ENCODE measurements at regions not wholly inside any gene's neighbourhood (a gene's known extent, or its start where the extent isn't known, plus 50 kb on each side); places are given as distances from the start of the nearest gene placed in this dataset.

GRCh38 chr10:8485032-8485431 is 430.5 kb downstream of the GATA3 start:
- 56% methylated on average over 3 of the region's 6 CpGs for WGBS (ENCODE audit: insufficient coverage)
- Histone ChIP-seq H3K4me3 (ENCODE audit: low read depth, low read length) (no peak overlapping the region), H3K27ac (ENCODE audit: low read depth, low read length) (no peak overlapping the region), H3K36me3 (ENCODE audit: control insufficient read depth, insufficient read depth, low read length) (no peaks in the 10 kb centered on the region), H3K27me3 (ENCODE audit: control insufficient read depth, insufficient read depth, low read length) (no peaks in the 10 kb centered on the region), H3K4me1 (ENCODE audit: control insufficient read depth, insufficient read depth, low read length) (no peaks in the 10 kb centered on the region), H3K9me3 (ENCODE audit: control insufficient read depth, insufficient read depth, low read length) (no peaks in the 10 kb centered on the region)
- DNase-seq (ENCODE audit: low read depth in 4 of 6, low spot score in 6 of 6): no peak

GRCh38 chr10:8487346-8487745 is 432.9 kb downstream of the GATA3 start:
- no peaks in the 10 kb centered on the region for H3K36me3 ChIP-seq (ENCODE audit: control insufficient read depth, insufficient read depth, low read length)
- 80% methylated on average over 7 of the region's 7 CpGs for WGBS (ENCODE audit: insufficient coverage)
- no peak overlapping the region for H3K4me3 ChIP-seq (ENCODE audit: low read depth, low read length)
- H3K4me1 ChIP-seq (ENCODE audit: control insufficient read depth, insufficient read depth, low read length): no peaks in the 10 kb centered on the region
- no peak overlapping the region for H3K27ac ChIP-seq (ENCODE audit: low read depth, low read length)
- H3K27me3 ChIP-seq (ENCODE audit: control insufficient read depth, insufficient read depth, low read length): no peaks in the 10 kb centered on the region
- DNase-seq (ENCODE audit: low read depth in 4 of 6, low spot score in 6 of 6): no peak
- H3K9me3 ChIP-seq (ENCODE audit: control insufficient read depth, insufficient read depth, low read length): no peaks in the 10 kb centered on the region

GRCh38 chr10:8489232-8489631 is 434.7 kb downstream of the GATA3 start:
- WGBS (ENCODE audit: insufficient coverage): no CpG with 5 or more reads among the region's 3 CpGs
- H3K27ac ChIP-seq (ENCODE audit: low read depth, low read length): no peak overlapping the region
- H3K9me3 ChIP-seq (ENCODE audit: control insufficient read depth, insufficient read depth, low read length): no peaks in the 10 kb centered on the region
- H3K27me3 ChIP-seq (ENCODE audit: control insufficient read depth, insufficient read depth, low read length): no peaks in the 10 kb centered on the region
- no peak overlapping the region for H3K4me3 ChIP-seq (ENCODE audit: low read depth, low read length)
- DNase-seq (ENCODE audit: low read depth in 4 of 6, low spot score in 6 of 6): no peak
- H3K36me3 ChIP-seq (ENCODE audit: control insufficient read depth, insufficient read depth, low read length): no peaks in the 10 kb centered on the region
- no peaks in the 10 kb centered on the region for H3K4me1 ChIP-seq (ENCODE audit: control insufficient read depth, insufficient read depth, low read length)

DNA sequence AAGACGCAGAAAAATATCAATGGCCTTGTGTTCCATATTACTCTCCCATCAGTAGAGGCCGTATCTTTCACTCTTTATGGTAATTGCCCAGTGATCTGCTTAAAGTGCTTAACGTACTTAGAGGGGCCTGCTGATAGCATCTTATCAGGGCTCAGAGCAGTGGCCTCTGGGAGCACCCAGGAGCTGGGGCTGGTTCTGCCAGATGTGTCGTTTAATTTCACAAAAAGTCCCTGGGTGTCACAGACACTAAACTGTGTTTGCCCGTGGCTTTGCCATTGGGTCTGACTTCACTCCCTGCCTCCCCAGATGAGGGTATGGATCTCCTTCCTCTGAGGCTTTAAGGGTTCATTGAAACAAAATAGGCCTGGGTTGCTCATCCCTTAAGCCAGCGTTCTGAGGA is 435.3 kb downstream of the GATA3 start:
- WGBS (ENCODE audit: insufficient coverage): 55% methylated on average over 6 of the region's 6 CpGs
- Histone ChIP-seq H3K27me3 (ENCODE audit: control insufficient read depth, insufficient read depth, low read length) (no peaks in the 10 kb centered on the region), H3K4me3 (ENCODE audit: low read depth, low read length) (no peak overlapping the region), H3K9me3 (ENCODE audit: control insufficient read depth, insufficient read depth, low read length) (no peaks in the 10 kb centered on the region), H3K27ac (ENCODE audit: low read depth, low read length) (no peak overlapping the region), H3K36me3 (ENCODE audit: control insufficient read depth, insufficient read depth, low read length) (no peaks in the 10 kb centered on the region), H3K4me1 (ENCODE audit: control insufficient read depth, insufficient read depth, low read length) (no peaks in the 10 kb centered on the region)
- DNase-seq (ENCODE audit: low read depth in 4 of 6, low spot score in 6 of 6): no peak

GRCh38 chr10:8498290-8498689 is 443.8 kb downstream of the GATA3 start:
- no peaks in the 10 kb centered on the region for H3K27me3 ChIP-seq (ENCODE audit: control insufficient read depth, insufficient read depth, low read length)
- no CpG with 5 or more reads among the region's 1 CpG for WGBS (ENCODE audit: insufficient coverage)
- no peak overlapping the region for H3K4me3 ChIP-seq (ENCODE audit: low read depth, low read length)
- H3K36me3 ChIP-seq (ENCODE audit: control insufficient read depth, insufficient read depth, low read length): no peaks in the 10 kb centered on the region
- H3K4me1 ChIP-seq (ENCODE audit: control insufficient read depth, insufficient read depth, low read length): no peaks in the 10 kb centered on the region
- H3K27ac ChIP-seq (ENCODE audit: low read depth, low read length): no peak overlapping the region
- no peaks in the 10 kb centered on the region for H3K9me3 ChIP-seq (ENCODE audit: control insufficient read depth, insufficient read depth, low read length)
- DNase-seq (ENCODE audit: low read depth in 4 of 6, low spot score in 6 of 6): no peak

GRCh38 chr10:8498881-8499280 is 444.4 kb downstream of the GATA3 start:
- DNase-seq (ENCODE audit: low read depth in 4 of 6, low spot score in 6 of 6): no peak
- H3K27me3 ChIP-seq (ENCODE audit: control insufficient read depth, insufficient read depth, low read length): no peaks in the 10 kb centered on the region
- WGBS (ENCODE audit: insufficient coverage): 59% methylated on average over 4 of the region's 4 CpGs
- H3K27ac ChIP-seq (ENCODE audit: low read depth, low read length): no peak overlapping the region
- no peak overlapping the region for H3K4me3 ChIP-seq (ENCODE audit: low read depth, low read length)
- H3K4me1 ChIP-seq (ENCODE audit: control insufficient read depth, insufficient read depth, low read length): no peaks in the 10 kb centered on the region
- H3K36me3 ChIP-seq (ENCODE audit: control insufficient read depth, insufficient read depth, low read length): no peaks in the 10 kb centered on the region
- no peaks in the 10 kb centered on the region for H3K9me3 ChIP-seq (ENCODE audit: control insufficient read depth, insufficient read depth, low read length)

GRCh38 chr10:8499312-8499711 is 444.8 kb downstream of the GATA3 start:
- Histone ChIP-seq H3K4me3 (ENCODE audit: low read depth, low read length) (no peak overlapping the region), H3K9me3 (ENCODE audit: control insufficient read depth, insufficient read depth, low read length) (no peaks in the 10 kb centered on the region), H3K27ac (ENCODE audit: low read depth, low read length) (no peak overlapping the region), H3K27me3 (ENCODE audit: control insufficient read depth, insufficient read depth, low read length) (no peaks in the 10 kb centered on the region), H3K36me3 (ENCODE audit: control insufficient read depth, insufficient read depth, low read length) (no peaks in the 10 kb centered on the region), H3K4me1 (ENCODE audit: control insufficient read depth, insufficient read depth, low read length) (no peaks in the 10 kb centered on the region)
- 90% methylated on average over 2 of the region's 4 CpGs for WGBS (ENCODE audit: insufficient coverage)
- DNase-seq (ENCODE audit: low read depth in 4 of 6, low spot score in 6 of 6): no peak

DNA sequence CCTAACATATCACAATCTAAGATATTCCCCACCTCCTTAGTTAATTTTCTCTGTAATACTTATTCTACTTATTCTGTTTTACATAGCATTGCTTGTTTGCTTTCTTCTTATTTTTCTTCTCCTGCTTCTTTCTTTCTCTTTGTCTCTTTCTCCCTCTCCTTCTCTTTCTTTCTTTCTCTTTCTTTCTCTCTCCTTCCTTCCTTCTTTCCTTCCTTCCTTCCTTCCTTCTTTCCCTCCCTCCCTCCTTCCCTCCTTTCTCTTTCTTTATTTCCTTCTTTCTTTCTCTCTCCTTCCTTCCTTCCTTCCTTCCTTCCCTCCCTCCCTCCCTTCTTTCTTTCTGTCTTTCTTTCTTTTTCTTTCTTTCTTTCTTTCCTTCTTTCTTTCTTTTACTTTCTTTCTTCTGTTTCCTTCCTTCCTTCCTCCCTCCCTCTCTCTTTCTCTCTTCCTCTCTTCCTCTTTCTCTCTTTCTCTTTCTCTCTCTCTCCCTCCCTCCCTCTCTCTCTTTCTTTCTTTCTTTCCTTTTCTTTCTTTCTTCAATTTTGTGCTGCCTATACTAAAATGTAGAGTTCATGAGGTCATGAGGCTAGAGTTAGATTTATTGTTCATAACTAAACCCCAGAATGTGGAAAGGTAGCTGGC is 445.4 kb downstream of the GATA3 start:
- Histone ChIP-seq H3K27me3 (ENCODE audit: control insufficient read depth, insufficient read depth, low read length) (no peaks in the 10 kb centered on the region), H3K27ac (ENCODE audit: low read depth, low read length) (no peak overlapping the region), H3K4me3 (ENCODE audit: low read depth, low read length) (no peak overlapping the region), H3K36me3 (ENCODE audit: control insufficient read depth, insufficient read depth, low read length) (no peaks in the 10 kb centered on the region), H3K4me1 (ENCODE audit: control insufficient read depth, insufficient read depth, low read length) (no peaks in the 10 kb centered on the region), H3K9me3 (ENCODE audit: control insufficient read depth, insufficient read depth, low read length) (no peaks in the 10 kb centered on the region)
- no peak for DNase-seq (ENCODE audit: low read depth in 4 of 6, low spot score in 6 of 6)

GRCh38 chr10:8502573-8502972 is 448.1 kb downstream of the GATA3 start:
- peak in 2 of 6 donors; percentile 45 to 73 for DNase-seq (ENCODE audit: low read depth in 4 of 6, low spot score in 6 of 6)
- Histone ChIP-seq H3K27me3 (ENCODE audit: control insufficient read depth, insufficient read depth, low read length) (no peaks in the 10 kb centered on the region), H3K36me3 (ENCODE audit: control insufficient read depth, insufficient read depth, low read length) (no peaks in the 10 kb centered on the region), H3K9me3 (ENCODE audit: control insufficient read depth, insufficient read depth, low read length) (no peaks in the 10 kb centered on the region), H3K4me1 (ENCODE audit: control insufficient read depth, insufficient read depth, low read length) (no peaks in the 10 kb centered on the region), H3K4me3 (ENCODE audit: low read depth, low read length) (no peak overlapping the region), H3K27ac (ENCODE audit: low read depth, low read length) (no peak overlapping the region)
- WGBS (ENCODE audit: insufficient coverage): 13% methylated on average over 1 of the region's 5 CpGs

- Histone ChIP-seq H3K27ac (ENCODE audit: low read depth, low read length) (no peak overlapping the region), H3K4me1 (ENCODE audit: control insufficient read depth, insufficient read depth, low read length) (no peaks in the 10 kb centered on the region), H3K4me3 (ENCODE audit: low read depth, low read length) (no peak overlapping the region), H3K36me3 (ENCODE audit: control insufficient read depth, insufficient read depth, low read length) (no peaks in the 10 kb centered on the region), H3K9me3 (ENCODE audit: control insufficient read depth, insufficient read depth, low read length) (no peaks in the 10 kb centered on the region), H3K27me3 (ENCODE audit: control insufficient read depth, insufficient read depth, low read length) (no peaks in the 10 kb centered on the region)
- 80% methylated on average over 9 of the region's 10 CpGs for WGBS (ENCODE audit: insufficient coverage)
- peak in 1 of 6 donors; percentile 20 for DNase-seq (ENCODE audit: low read depth in 4 of 6, low spot score in 6 of 6)
These were observed 450.0 kb downstream of the GATA3 start for GRCh38 chr10:8504499-8504898.
